Amniotic epithelial cell (primary cell): ENCODE measurements at regions not wholly inside any gene's neighbourhood (a gene's known extent, or its start where the extent isn't known, plus 50 kb on each side); places are given as distances from the start of the nearest gene placed in this dataset.

Experiments
- DNase-seq: peaks from one replicate; pipeline ENCODE4 v3.0.0-alpha.2; 2010; ENCODE audit warnings: low read depth

- peak; percentile 72 for DNase-seq
Observed at GRCh38 chr6:6891949-6892461, 215.8 kb upstream of the RREB1 start.

- no peak for DNase-seq
Observed at GRCh38 chr6:6892744-6893583, 214.8 kb upstream of the RREB1 start.

DNA sequence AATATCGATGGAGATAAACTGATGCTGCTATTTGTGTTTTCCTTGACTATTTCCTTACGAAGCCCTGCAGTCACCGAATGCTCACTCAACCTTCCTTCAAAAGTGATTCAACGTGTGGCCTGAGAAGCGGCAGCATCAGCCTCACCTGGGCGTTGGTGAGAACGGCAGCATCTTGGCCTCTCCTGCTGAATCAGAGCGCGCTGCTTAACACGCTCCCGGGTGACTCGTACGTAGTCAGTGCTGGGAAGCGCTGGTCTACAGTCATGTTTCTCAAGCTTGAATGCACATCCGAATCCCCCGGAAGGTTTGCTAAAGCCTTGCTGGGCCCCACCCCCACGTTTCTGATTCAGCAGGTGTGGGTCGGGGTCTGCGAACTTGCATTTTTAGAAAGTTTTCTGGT is 214.1 kb upstream of the RREB1 start:
- no peak for DNase-seq

- DNase-seq: no peak
Observed at GRCh38 chr6:6895929-6896328, 211.8 kb upstream of the RREB1 start.

DNA sequence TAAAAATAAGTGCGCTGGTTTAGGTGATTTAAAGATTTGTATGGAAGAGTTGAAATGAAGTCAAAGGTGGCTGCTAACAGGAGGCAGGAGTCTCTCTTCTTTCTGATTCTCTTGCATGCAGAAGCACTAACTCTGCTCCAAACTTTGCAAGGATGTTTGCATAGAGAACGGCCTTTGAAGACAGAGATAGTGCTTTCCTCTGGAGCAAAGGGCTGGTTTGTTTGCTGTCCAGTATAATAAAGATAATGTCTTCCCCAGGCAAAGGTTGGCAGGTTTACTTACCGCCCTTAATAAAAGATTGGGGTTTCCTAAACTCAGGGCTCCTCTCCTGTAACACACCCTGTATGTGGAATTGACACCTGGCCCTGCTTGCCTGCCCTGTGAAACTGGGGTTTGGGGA is 210.6 kb upstream of the RREB1 start:
- no peak for DNase-seq

DNA sequence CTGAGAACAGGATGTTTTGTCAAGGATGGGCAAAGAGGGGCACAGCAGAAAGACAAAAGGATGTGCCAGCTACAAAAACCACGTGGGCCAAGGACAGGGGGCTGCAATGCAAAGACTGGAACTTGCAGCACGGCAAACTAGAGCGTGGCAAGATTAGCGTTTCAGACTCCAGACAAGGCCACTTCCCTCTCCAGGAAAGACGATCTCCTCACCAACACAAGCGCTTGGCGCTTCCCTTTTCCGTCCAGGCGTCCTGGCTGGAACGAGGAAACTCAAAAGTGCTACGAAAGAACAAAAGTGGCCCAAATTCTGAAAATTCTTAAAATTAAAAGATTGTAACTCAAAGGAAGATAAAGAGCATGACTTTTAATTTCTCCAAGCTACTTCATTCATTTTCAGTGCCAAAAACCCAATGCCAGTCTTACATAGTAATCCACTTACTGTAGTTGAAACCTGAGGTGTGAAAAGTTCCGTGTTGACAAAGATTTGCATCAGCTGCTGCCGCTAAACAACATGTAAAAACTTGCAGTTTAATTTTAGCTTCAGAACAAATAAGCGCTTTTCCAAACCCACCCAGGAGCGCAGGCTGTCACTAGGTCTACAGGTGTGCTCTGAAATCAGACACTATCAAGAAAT is 207.1 kb upstream of the RREB1 start:
- no peak for DNase-seq

- DNase-seq: no peak
Observed at GRCh38 chr6:6901205-6901719, 206.5 kb upstream of the RREB1 start.

- no peak for DNase-seq
Observed at GRCh38 chr6:6901945-6902344, 205.8 kb upstream of the RREB1 start.

GRCh38 chr6:6905961-6906518 is 201.7 kb upstream of the RREB1 start:
- DNase-seq: no peak

DNA sequence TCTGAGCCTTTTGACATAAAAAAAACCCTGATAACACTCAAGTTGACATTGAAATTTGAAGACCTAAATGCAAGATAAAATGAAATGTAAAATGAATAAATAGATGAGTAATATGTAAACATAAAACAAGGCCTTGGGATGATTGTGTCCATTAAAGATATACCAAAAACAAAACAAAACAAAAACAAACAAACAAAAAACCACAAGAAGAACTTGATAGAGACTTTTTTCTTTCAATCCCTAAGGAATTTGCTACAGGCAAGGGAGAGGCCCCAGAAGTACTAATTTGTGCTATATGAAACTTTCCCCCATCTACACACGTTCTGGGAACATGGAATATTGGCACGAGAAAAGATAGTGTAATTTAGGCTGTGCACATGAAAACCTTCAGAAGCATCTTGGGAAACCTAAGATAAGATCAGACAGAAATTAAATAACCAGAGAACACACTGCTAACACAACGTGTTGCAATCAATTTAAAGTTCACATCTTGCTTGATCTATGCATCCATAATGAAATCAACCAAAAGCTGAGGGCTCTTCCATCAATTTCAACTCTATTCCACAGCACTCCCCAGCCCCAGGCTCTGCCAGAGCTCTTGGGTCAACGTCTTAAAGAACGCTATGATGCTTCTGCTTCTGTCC is 201.1 kb upstream of the RREB1 start:
- no peak for DNase-seq

DNA sequence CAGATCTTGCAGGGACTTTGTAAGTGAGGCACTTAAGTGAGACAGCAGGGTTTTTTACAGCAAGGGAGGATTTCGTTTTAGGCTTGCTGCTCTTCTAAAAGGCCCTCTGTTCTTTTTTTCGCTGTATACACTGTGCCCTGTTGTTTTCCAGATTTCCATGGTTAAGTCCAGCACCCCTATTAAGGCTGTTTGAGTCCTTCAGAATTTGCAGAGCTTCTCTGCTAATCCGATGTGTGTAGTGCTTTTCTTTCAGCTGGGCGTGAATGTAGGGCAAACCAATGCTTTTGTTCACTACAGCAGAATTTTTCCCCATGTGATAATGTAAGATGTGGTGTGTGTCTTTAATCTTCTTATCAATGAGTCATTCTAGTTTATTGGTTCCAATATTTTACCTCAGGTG is 200.5 kb upstream of the RREB1 start:
- no peak for DNase-seq

DNA sequence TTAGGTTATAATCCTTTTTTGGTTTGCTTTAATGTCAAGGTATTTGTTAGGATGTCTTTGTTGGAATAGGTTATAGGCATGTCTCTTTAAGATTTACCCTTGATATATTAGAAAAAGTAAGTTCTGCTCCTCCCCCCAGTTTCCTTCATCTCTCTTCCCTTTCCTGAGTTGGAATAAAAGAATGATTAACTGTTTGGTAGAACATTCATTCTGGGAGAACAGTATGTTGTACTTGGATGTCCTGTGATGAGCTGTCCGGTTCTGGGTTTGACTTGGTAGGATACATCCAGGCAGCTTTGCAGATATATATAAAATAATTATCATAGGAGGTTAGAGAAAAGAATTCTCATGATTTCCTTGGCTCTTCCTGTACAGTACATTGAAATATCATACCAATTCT is 199.6 kb upstream of the RREB1 start:
- DNase-seq: no peak

DNA sequence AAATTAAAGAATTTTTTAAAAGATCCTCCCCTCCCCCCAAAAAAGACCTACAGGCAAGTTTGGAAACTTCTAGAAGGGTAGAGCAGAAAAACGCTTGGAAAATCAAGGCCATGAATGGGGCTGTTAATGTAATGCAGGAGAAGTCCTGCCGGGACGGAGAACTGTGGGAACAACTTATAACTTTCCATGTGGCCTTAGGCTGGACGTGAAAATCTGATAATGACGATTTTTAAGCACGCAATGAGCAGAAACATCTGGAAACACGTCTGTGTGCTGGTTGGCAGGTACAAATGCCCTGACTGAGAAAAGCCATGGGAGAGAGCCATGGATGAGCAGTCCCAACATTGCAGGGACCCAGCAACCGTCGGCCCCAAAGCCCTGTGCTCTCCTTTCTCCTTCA is 198.7 kb upstream of the RREB1 start:
- no peak for DNase-seq

DNA sequence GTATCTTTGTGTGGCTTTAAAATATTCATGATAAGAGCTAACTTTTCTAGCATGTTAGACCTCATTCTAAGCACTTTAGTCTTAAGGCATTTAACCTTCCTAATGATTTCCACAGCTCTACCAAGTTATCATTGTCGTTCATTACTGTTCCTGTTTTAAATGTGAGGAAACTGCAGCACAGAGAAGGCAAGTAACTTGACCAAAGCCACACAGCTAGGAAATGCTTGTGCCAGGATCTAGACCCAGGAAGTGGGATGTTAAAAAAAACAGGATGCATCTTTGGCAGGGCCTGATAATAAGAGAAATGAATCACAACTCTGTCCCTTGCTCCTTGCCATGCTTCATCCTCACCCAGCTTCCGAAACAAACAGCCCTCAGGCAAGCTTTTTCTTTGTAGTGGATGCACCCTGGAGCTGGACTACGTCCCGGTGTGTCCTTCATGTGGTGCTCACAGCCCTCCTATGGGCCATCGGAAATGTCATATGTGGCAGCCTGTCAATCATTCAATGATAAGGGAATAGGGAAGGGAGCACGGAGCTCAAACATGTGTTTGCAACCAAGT is 196.9 kb upstream of the RREB1 start:
- DNase-seq: no peak

DNA sequence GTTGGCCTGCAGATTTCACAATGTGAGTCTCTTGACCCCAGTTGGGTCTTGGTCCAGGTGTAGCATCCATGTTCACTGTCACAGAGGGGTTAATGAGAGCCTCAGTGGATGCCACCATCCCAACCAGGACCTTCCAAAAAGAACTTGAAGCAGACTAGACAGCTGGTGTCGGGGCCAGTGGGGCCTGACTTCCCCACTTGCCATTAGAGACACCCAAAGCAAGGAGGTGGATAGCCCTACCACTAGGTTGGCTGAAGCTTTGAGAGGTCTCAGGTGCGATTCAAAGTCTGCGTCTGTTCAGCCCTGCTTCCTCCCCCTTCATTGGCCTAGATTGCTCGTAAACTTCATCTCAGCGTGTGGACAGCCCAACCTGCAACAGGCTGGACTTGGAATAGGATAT is 196.4 kb upstream of the RREB1 start:
- no peak for DNase-seq

DNA sequence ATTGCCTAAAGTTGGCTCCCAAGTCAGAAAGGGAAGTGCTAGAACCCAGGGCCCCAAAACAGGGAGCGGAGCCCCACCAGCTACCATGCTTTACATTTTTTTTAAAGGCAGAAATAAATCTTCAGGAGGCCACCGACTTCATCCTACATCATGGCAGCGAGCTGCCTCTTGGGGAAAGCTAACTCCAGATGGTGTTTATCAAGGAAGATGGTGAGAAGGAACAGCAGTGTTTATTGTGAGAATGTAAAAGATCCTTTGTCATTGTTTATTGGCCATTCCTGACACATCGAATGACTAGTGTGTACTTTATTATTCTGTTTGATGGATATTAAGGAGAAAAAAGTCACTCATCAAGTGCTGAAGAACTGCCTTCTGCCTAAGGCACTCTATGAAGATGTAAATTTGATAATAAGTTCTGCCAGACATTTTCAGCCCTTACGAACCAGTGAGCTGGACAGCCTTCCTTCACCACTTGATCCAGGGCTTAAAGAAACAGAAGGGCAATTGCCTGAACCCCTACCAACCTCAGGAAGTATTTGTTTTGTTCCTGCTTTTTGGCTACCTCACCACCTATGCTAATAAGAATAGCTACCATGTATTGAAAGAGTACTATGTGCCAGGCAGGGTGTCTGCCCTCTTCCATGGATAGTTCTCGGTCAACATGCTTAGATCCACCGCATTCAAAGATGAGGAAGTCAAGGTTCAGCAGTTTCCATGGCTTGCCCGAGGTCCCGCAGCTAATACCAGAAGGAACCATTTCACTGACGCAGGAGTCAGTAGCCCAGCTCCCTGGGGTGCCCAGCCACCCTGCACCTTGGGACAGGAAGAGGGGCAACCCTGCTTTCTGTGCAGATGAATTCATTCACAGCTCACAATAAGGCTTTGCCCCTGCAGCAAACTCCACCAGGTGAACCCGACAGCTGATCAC is 194.7 kb upstream of the RREB1 start:
- DNase-seq: no peak

GRCh38 chr6:6915219-6915618 is 192.5 kb upstream of the RREB1 start:
- no peak for DNase-seq

GRCh38 chr6:6915813-6916547 is 191.8 kb upstream of the RREB1 start:
- peak; percentile 62 for DNase-seq

DNA sequence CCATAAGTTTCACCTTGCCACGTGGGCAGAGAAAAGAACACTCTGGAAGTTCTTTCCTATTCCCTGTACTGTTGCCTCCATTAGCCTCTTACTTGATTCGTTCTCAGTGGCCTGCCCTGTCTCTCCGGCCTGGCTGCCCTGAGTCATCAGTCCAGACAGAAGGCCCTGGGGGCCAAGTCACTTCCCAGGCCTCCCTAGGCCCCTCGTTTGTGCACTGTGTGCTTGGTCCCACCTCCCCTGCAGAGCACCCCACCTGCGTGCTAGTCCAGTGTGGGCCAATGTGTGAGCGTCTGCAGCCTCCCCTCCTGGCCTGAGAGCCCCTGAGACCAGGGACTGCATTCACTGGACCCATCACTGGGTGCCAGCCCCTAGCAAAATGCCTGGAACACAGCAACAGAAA is 191.2 kb upstream of the RREB1 start:
- peak; percentile 12 for DNase-seq

- DNase-seq: peak; percentile 58
Observed at GRCh38 chr6:6918216-6918983, 189.4 kb upstream of the RREB1 start.
